Thoracic aorta (tissue), 2 donors: ENCODE measurements at regions not wholly inside any gene's neighbourhood (a gene's known extent, or its start where the extent isn't known, plus 50 kb on each side); places are given as distances from the start of the nearest gene placed in this dataset.

Experiments used
- ATAC-seq: fragments of 150-250 bp; one replicate; pipeline ENCODE4 v1.8.0; 2017; ENCODE audit warnings: low read depth; ENCODE audit not compliant: insufficient number of reproducible peaks, low FRiP score
- DNase-seq: peaks from one replicate; pipeline ENCODE4 v3.0.0-alpha.2; 2020; ENCODE audit warnings: low spot score
- H3K27ac ChIP-seq, 2 donors: fragments of 200-600 bp; sonication (generic); 1 replicate in 1 of 2; 2 replicates in 1 of 2; pipeline ENCODE4 v1.5.1; 2016; ENCODE audit warnings: mild to moderate bottlenecking in 2 of 2, moderate library complexity in 2 of 2
- H3K27me3 ChIP-seq: fragments of 200-600 bp; sonication (generic); replicated peaks from 2 replicates; pipeline ENCODE4 v1.6.0; 2016; ENCODE audit warnings: mild to moderate bottlenecking; ENCODE audit not compliant: insufficient read depth
- H3K36me3 ChIP-seq: fragments of 200-600 bp; sonication (generic); one replicate; pipeline ENCODE4 v1.5.1; 2016
- H3K4me1 ChIP-seq, 2 donors: fragments of 200-600 bp; sonication (generic); 1 replicate in 1 of 2; 2 replicates in 1 of 2; pipeline versions ENCODE4 v1.5.1 to v1.6.0; 2016; ENCODE audit warnings: low read depth in 2 of 2, mild to moderate bottlenecking in 1 of 2; ENCODE audit not compliant: control insufficient read depth in 1 of 2
- H3K4me3 ChIP-seq: fragments of 200-600 bp; sonication (generic); 2 replicates; pipeline ENCODE4 v1.5.1; 2016; ENCODE audit warnings: mild to moderate bottlenecking
- H3K9me3 ChIP-seq: fragments of 200-600 bp; sonication (generic); 2 replicates; pipeline ENCODE4 v1.5.1; 2016
- CTCF ChIP-seq: fragments of 200-600 bp; sonication (generic); IDR thresholded peaks from one replicate; pipeline ENCODE4 v1.5.1; 2019; ENCODE audit warnings: antibody characterized with exemption

DNA sequence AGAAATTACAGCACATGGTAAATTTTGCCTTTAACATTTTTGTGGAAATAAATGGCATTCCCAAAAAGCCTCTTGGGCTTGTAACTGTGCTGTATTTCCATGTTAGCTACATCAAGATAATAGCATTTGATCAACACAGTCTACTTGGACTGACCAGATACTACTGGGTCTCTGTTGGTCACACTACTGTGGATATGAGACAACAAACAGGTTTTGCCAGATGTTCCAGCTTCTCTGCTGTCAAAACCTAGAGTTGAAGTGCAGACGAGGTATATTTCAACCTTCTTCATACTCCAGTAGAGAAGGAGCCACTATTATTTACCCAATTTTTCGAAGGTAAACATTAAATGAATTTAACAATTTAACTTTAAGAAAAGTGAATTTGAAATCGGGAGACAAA lies 284.7 kb upstream of the CITED2 start:
- H3K27me3 ChIP-seq: no peaks in the 10 kb centered on the region
- H3K27ac ChIP-seq: no peak overlapping the region
- no peak overlapping the region for H3K4me3 ChIP-seq
- H3K4me1 ChIP-seq: no peaks in the 10 kb centered on the region
- no peak for ATAC-seq
- no peaks in the 10 kb centered on the region for H3K9me3 ChIP-seq
- no peak for TF ChIP-seq CTCF
- DNase-seq: no peak
- no peaks in the 10 kb centered on the region for H3K36me3 ChIP-seq

- Histone ChIP-seq H3K27me3 (no peaks in the 10 kb centered on the region), H3K4me3 (no peak overlapping the region), H3K36me3 (no peaks in the 10 kb centered on the region), H3K27ac (no peak overlapping the region), H3K9me3 (no peaks in the 10 kb centered on the region), H3K4me1 (no peaks in the 10 kb centered on the region)
- no peak for ATAC-seq
- no peak for TF ChIP-seq CTCF
- no peak for DNase-seq
Measured at GRCh38 chr6:139657119-139657518, 282.7 kb upstream of the CITED2 start.

GRCh38 chr6:139655783-139656705 lies 281.6 kb upstream of the CITED2 start:
- no peak for TF ChIP-seq CTCF

GRCh38 chr6:139654888-139655782 lies 280.7 kb upstream of the CITED2 start:
- Histone ChIP-seq H3K27ac (no peak overlapping the region), H3K9me3 (no peaks in the 10 kb centered on the region), H3K36me3 (no peaks in the 10 kb centered on the region), H3K4me3 (no peak overlapping the region), H3K4me1 (no peaks in the 10 kb centered on the region), H3K27me3 (no peaks in the 10 kb centered on the region)
- no peak for TF ChIP-seq CTCF
- ATAC-seq (no peak), DNase-seq (no peak)

More at GRCh38 chr6:139655783-139656705, 281.6 kb upstream of the CITED2 start:
- Histone ChIP-seq H3K4me3 (no peak overlapping the region), H3K9me3 (no peaks in the 10 kb centered on the region), H3K4me1 (no peaks in the 10 kb centered on the region), H3K27me3 (no peaks in the 10 kb centered on the region), H3K36me3 (no peaks in the 10 kb centered on the region), H3K27ac (no peak overlapping the region)
- DNase-seq (no peak), ATAC-seq (no peak)

GRCh38 chr6:139654309-139654708 lies 279.9 kb upstream of the CITED2 start:
- ATAC-seq: no peak
- H3K27me3 ChIP-seq: no peaks in the 10 kb centered on the region
- no peak for TF ChIP-seq CTCF
- no peak overlapping the region for H3K27ac ChIP-seq
- no peak overlapping the region for H3K4me3 ChIP-seq
- DNase-seq: no peak
- H3K9me3 ChIP-seq: no peaks in the 10 kb centered on the region
- H3K4me1 ChIP-seq: no peaks in the 10 kb centered on the region
- H3K36me3 ChIP-seq: no peaks in the 10 kb centered on the region
